Spinal cord (tissue), 9 donors: ENCODE measurements at regions not wholly inside any gene's neighbourhood (a gene's known extent, or its start where the extent isn't known, plus 50 kb on each side); places are given as distances from the start of the nearest gene placed in this dataset.

Experiments
- DNase-seq, 6 donors: peaks; one replicate each; pipeline versions ENCODE4 v3.0.0 to v3.0.0-alpha.2; 2013 to 2015; ENCODE audit warnings: low spot score in 6 of 6, low read depth in 4 of 6
- H3K27ac ChIP-seq: one replicate; pipeline ENCODE4 v1.5.1; 2013; ENCODE audit warnings: low read depth, low read length, control low read depth
- H3K27me3 ChIP-seq: one replicate; pipeline ENCODE4 v1.6.1; 2013; ENCODE audit warnings: low read length; ENCODE audit not compliant: control insufficient read depth, insufficient read depth
- H3K36me3 ChIP-seq: one replicate; pipeline ENCODE4 v1.6.1; 2013; ENCODE audit warnings: low read length; ENCODE audit not compliant: control insufficient read depth, insufficient read depth
- H3K4me1 ChIP-seq: one replicate; pipeline ENCODE4 v1.6.1; 2013; ENCODE audit warnings: low read length; ENCODE audit not compliant: control insufficient read depth, insufficient read depth
- H3K4me3 ChIP-seq: one replicate; pipeline ENCODE4 v1.5.1; 2013; ENCODE audit warnings: low read depth, low read length, control low read depth
- H3K9me3 ChIP-seq: one replicate; pipeline ENCODE4 v1.6.1; 2013; ENCODE audit warnings: low read length; ENCODE audit not compliant: control insufficient read depth, insufficient read depth
- WGBS: methylation state at CpG from one replicate; pipeline ENCODE4 v1.1.5; 2013; ENCODE audit warnings: missing lambda C conversion rate; ENCODE audit not compliant: insufficient coverage; 5-methylcytosine and 5-hydroxymethylcytosine counted together
- donor health status: healthy.

DNA sequence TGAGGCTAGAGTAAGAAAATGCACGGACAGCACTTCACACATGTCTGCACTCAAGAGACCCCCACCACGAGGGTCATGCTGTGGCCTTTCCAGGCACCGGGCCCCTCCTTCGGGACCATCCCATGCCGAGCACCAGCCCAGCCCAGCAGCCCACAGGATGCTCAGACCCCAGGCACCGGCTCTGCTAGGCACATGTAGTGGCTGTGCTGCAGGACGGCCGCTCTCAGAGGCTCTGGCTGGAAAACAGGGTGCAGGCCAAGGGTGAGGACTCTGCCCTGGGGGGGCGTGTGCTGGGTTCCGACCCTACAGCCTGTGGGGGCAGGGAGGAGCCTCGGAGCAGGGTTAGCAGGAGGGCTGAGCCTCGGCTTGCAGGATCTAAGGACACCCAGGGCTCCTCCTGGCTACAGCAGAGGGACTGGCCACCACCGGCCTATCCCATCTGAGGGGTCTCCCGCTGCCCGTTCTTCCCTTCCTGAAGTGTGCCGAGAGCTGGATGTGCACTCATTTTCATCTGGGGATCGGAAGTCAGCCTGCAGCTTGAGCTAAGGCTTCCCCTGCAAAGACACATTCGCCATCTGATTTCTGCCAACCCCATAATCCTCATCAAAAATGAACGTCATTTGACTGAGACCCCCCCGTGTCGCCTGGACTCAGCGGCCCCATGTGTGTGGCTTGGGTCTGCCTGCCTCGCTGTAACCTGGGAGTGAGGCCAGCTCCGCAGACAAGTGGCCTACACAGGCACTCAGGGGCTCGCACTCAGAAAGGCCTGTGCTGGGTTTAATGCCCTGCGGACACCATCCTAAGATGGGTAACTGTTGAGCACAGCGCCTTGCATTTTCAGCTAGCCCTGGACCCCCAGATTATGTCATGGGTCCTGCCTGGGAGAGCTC, 293.1 kb upstream of the FOXF1 start:
- H3K4me3 ChIP-seq: no peak overlapping the region
- H3K36me3 ChIP-seq: no peaks in the 10 kb centered on the region
- peaks cover 3% of the 10 kb centered on the region for H3K4me1 ChIP-seq
- no peaks in the 10 kb centered on the region for H3K27me3 ChIP-seq
- DNase-seq: no peak
- no peak overlapping the region for H3K27ac ChIP-seq
- H3K9me3 ChIP-seq: no peaks in the 10 kb centered on the region
- WGBS: 87% methylated on average over 27 of the region's 27 CpGs

DNA sequence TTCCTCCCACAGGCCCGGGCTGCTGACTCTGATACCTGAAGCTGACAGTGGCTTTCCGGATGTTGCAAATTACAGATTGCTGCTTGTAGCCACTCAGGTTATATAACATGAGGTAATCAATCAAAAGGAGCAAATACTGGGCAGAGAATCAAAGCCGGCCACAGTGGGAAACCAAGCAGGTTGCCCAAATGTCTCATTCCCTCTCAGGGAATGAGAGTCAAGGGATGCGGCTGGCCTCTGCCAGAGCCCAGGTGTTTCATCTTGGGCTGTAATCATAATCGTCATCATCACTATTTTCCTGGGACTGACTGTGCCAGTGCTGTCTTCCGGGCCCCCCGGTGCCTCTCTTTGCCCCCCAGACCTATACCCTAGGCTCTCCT, 292.4 kb upstream of the FOXF1 start:
- WGBS: 74% methylated on average over 7 of the region's 7 CpGs
- Histone ChIP-seq H3K36me3 (no peaks in the 10 kb centered on the region), H3K27me3 (no peaks in the 10 kb centered on the region), H3K9me3 (no peaks in the 10 kb centered on the region), H3K4me3 (no peak overlapping the region), H3K27ac (no peak overlapping the region), H3K4me1 (peaks cover 3% of the 10 kb centered on the region)
- DNase-seq: no peak

- 66% methylated on average over 7 of the region's 9 CpGs for WGBS
- H3K9me3 ChIP-seq: no peaks in the 10 kb centered on the region
- H3K4me1 ChIP-seq: peaks cover 3% of the 10 kb centered on the region
- H3K36me3 ChIP-seq: no peaks in the 10 kb centered on the region
- no peak overlapping the region for H3K27ac ChIP-seq
- no peak overlapping the region for H3K4me3 ChIP-seq
- DNase-seq: peak in 1 of 6 donors; percentile 39
- no peaks in the 10 kb centered on the region for H3K27me3 ChIP-seq
These were observed 291.7 kb upstream of the FOXF1 start for GRCh38 chr16:86218479-86219170.

GRCh38 chr16:86219655-86220445, 290.5 kb upstream of the FOXF1 start:
- Histone ChIP-seq H3K27me3 (peaks cover 5% of the 10 kb centered on the region), H3K4me3 (no peak overlapping the region), H3K9me3 (no peaks in the 10 kb centered on the region), H3K27ac (no peak overlapping the region), H3K36me3 (no peaks in the 10 kb centered on the region), H3K4me1 (peaks cover 5% of the 10 kb centered on the region)
- DNase-seq: no peak
- whole genome bisulfite sequencing: 49% methylated on average over 17 of the region's 22 CpGs

DNA sequence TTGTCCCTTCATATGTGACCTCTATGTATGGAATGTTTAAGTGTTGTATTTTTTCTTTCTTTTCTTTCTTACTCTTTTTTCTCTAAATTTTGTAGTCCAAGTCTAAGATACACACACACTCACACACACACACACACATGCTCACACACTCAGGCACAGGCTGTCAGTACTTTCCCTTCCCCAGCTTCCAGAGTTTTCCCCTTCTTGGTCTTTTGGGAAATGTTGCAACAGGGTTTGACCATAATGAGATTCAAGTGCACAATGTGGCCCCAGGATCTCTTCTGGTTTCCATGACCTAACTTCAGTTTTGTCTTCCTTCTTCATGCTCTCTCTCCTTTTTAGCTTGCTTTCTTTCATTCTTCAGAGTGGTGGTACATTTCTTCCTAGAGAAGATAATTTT, 289.8 kb upstream of the FOXF1 start:
- peaks cover 5% of the 10 kb centered on the region for H3K4me1 ChIP-seq
- peaks cover 5% of the 10 kb centered on the region for H3K27me3 ChIP-seq
- H3K36me3 ChIP-seq: no peaks in the 10 kb centered on the region
- H3K27ac ChIP-seq: no peak overlapping the region
- no peak overlapping the region for H3K4me3 ChIP-seq
- H3K9me3 ChIP-seq: no peaks in the 10 kb centered on the region
- DNase-seq: no peak

GRCh38 chr16:86221085-86221484, 289.2 kb upstream of the FOXF1 start:
- DNase-seq: peak in 1 of 6 donors; percentile 54
- H3K9me3 ChIP-seq: no peaks in the 10 kb centered on the region
- H3K4me1 ChIP-seq: peaks cover 5% of the 10 kb centered on the region
- no peak overlapping the region for H3K4me3 ChIP-seq
- H3K27me3 ChIP-seq: peaks cover 5% of the 10 kb centered on the region
- H3K36me3 ChIP-seq: no peaks in the 10 kb centered on the region
- no peak overlapping the region for H3K27ac ChIP-seq
- 87% methylated on average over 6 of the region's 8 CpGs for WGBS

DNA sequence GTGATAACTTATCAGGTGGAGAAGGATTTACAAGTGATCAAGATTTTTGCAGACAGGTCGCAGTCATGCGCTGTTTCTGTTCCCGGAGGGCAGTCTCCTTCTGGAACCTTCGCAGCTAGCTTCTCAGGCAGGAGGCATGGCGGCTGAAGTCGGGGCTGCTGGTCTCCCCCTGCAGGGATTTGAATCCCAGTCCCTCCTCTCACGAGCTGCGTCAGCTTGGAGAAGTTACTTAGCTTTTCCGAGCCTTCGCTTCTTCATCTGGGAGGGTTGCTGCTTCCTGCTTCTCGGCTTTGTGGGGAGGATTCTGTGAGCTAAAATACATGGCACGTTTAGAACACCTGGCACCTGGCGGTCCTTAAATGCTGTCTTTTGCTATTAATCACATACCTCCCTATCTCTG, 287.8 kb upstream of the FOXF1 start:
- Histone ChIP-seq H3K27me3 (peaks cover 5% of the 10 kb centered on the region), H3K27ac (no peak overlapping the region), H3K36me3 (no peaks in the 10 kb centered on the region), H3K4me1 (peaks cover 2% of the 10 kb centered on the region), H3K4me3 (no peak overlapping the region), H3K9me3 (no peaks in the 10 kb centered on the region)
- DNase-seq: no peak
- 72% methylated on average over 5 of the region's 13 CpGs for WGBS

GRCh38 chr16:86222965-86223551, 287.3 kb upstream of the FOXF1 start:
- Histone ChIP-seq H3K27me3 (peaks cover 9% of the 10 kb centered on the region), H3K27ac (no peak overlapping the region), H3K4me3 (no peak overlapping the region), H3K36me3 (no peaks in the 10 kb centered on the region), H3K4me1 (peaks cover 2% of the 10 kb centered on the region), H3K9me3 (no peaks in the 10 kb centered on the region)
- WGBS: 19% methylated on average over 4 of the region's 11 CpGs
- DNase-seq: no peak

GRCh38 chr16:86224126-86224525, 286.2 kb upstream of the FOXF1 start:
- H3K27me3 ChIP-seq: peaks cover 9% of the 10 kb centered on the region
- no peak overlapping the region for H3K4me3 ChIP-seq
- H3K4me1 ChIP-seq: peaks cover 2% of the 10 kb centered on the region
- no peaks in the 10 kb centered on the region for H3K9me3 ChIP-seq
- DNase-seq: no peak
- H3K27ac ChIP-seq: no peak overlapping the region
- WGBS: 93% methylated on average over 2 of the region's 5 CpGs
- no peaks in the 10 kb centered on the region for H3K36me3 ChIP-seq
